SK-N-SH (cell line): ENCODE measurements at regions not wholly inside any gene's neighbourhood (a gene's known extent, or its start where the extent isn't known, plus 50 kb on each side); places are given as distances from the start of the nearest gene placed in this dataset.

Experiments used
- CTCF ChIP-seq: fragments of 200-600 bp; sonication (generic); IDR thresholded peaks from 2 replicates; pipeline ENCODE4 v1.6.1; 2017; ENCODE audit warnings: antibody characterized with exemption, mild to moderate bottlenecking, moderate library complexity
- JUND ChIP-seq: IDR thresholded peaks from 2 replicates; pipeline ENCODE4 v1.4.0; 2012
- NFIC ChIP-seq: IDR thresholded peaks from 2 replicates; pipeline ENCODE4 v1.4.0; 2012; ENCODE audit warnings: borderline replicate concordance
- RAD21 ChIP-seq: IDR thresholded peaks from 2 replicates; pipeline ENCODE4 v1.6.1; 2012; ENCODE audit warnings: mild to moderate bottlenecking, low read length
- SIN3A ChIP-seq: IDR thresholded peaks from 2 replicates; pipeline ENCODE4 v1.6.1; 2012; ENCODE audit warnings: low read depth, mild to moderate bottlenecking, low read length, moderate library complexity, borderline replicate concordance

- TF ChIP-seq CTCF (no peak), SIN3A (no peak), RAD21 (no peak), JUND (no peak), NFIC (no peak)
Measured at GRCh38 chr1:113293256-113293626, 97.1 kb upstream of the MAGI3 start.
